ENCODE measurements at regions not wholly inside any gene's neighbourhood (a gene's known extent, or its start where the extent isn't known, plus 50 kb on each side); places are given as distances from the start of the nearest gene placed in this dataset.

DNA sequence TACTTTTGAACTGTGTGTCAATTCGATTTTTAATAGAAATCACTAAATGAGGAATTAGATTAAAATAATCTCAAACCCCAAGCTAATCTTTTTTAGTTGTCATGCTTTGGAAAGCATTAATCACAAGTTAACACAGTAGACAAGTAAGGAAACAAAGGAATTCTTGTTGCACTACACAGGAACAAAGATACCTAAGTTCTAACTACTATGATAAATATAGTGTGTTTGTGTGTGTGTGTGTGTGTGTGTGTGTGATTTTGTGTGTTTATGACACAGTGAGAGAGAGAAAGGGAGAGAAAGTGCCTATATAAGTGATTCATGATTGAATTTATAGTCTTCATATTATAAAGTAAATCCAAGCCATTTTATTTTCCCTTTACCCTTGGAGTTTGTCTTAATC lies 931.4 kb downstream of the PCDH7 start:
- TF ChIP-seq, protein P1, sequence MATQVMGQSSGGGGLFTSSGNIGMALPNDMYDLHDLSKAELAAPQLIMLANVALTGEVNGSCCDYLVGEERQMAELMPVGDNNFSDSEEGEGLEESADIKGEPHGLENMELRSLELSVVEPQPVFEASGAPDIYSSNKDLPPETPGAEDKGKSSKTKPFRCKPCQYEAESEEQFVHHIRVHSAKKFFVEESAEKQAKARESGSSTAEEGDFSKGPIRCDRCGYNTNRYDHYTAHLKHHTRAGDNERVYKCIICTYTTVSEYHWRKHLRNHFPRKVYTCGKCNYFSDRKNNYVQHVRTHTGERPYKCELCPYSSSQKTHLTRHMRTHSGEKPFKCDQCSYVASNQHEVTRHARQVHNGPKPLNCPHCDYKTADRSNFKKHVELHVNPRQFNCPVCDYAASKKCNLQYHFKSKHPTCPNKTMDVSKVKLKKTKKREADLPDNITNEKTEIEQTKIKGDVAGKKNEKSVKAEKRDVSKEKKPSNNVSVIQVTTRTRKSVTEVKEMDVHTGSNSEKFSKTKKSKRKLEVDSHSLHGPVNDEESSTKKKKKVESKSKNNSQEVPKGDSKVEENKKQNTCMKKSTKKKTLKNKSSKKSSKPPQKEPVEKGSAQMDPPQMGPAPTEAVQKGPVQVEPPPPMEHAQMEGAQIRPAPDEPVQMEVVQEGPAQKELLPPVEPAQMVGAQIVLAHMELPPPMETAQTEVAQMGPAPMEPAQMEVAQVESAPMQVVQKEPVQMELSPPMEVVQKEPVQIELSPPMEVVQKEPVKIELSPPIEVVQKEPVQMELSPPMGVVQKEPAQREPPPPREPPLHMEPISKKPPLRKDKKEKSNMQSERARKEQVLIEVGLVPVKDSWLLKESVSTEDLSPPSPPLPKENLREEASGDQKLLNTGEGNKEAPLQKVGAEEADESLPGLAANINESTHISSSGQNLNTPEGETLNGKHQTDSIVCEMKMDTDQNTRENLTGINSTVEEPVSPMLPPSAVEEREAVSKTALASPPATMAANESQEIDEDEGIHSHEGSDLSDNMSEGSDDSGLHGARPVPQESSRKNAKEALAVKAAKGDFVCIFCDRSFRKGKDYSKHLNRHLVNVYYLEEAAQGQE (IDR thresholded peaks at IDR 0.05; ENCODE audit: insufficient read depth in 1 of 2, low read depth in 2 of 2, low read length in 1 of 2), result no peak
- no peak for TF ChIP-seq SIN3A (IDR thresholded peaks at IDR 0.05; ENCODE audit: borderline replicate concordance, insufficient read depth, low read depth, low read length)
- TF ChIP-seq TCF7L2 (IDR thresholded peaks at IDR 0.05; ENCODE audit: low read depth, low read length), result no peak
- TF ChIP-seq, protein P2, sequence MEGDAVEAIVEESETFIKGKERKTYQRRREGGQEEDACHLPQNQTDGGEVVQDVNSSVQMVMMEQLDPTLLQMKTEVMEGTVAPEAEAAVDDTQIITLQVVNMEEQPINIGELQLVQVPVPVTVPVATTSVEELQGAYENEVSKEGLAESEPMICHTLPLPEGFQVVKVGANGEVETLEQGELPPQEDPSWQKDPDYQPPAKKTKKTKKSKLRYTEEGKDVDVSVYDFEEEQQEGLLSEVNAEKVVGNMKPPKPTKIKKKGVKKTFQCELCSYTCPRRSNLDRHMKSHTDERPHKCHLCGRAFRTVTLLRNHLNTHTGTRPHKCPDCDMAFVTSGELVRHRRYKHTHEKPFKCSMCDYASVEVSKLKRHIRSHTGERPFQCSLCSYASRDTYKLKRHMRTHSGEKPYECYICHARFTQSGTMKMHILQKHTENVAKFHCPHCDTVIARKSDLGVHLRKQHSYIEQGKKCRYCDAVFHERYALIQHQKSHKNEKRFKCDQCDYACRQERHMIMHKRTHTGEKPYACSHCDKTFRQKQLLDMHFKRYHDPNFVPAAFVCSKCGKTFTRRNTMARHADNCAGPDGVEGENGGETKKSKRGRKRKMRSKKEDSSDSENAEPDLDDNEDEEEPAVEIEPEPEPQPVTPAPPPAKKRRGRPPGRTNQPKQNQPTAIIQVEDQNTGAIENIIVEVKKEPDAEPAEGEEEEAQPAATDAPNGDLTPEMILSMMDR (IDR thresholded peaks at IDR 0.05), result no peak
- no peak for TF ChIP-seq POLR2AphosphoS5 (IDR thresholded peaks at IDR 0.05; ENCODE audit: low read depth, low read length)
- intact Hi-C loops (cut with micrococcal nuclease; ENCODE audit: unreplicated experiment) (no loop called here), in situ Hi-C loops (cut with HindIII; ENCODE audit: low pct_unique_long_range_greater_than_20kb, low sequenced_read_pairs) (no loop called here)
- H3K9me3 ChIP-seq (ENCODE audit: control insufficient read depth, insufficient read depth, low read depth, low read length), result no peaks in the 10 kb centered on the region
- H3K27me3 ChIP-seq (ENCODE audit: control insufficient read depth, insufficient read depth, low read length), result no peaks in the 10 kb centered on the region
- no TSS peak for BruUV-seq (replicated peaks)
- no peaks in the 10 kb centered on the region for H3K36me3 ChIP-seq (ENCODE audit: control insufficient read depth, insufficient read depth, low read length)
- ChIA-PET POLR2A (no interaction called here), CTCF (no interaction called here)
- no peak for ATAC-seq
- DNase-seq (ENCODE audit: low read depth, low spot score), result no peak
- H3K27ac ChIP-seq (ENCODE audit: low read length), result no peak overlapping the region
- H3K4me1 ChIP-seq (ENCODE audit: control insufficient read depth, insufficient read depth, low read length), result no peaks in the 10 kb centered on the region
- no peak overlapping the region for H3K4me3 ChIP-seq (ENCODE audit: low read depth in 2 of 2, low read length in 2 of 2)

DNA sequence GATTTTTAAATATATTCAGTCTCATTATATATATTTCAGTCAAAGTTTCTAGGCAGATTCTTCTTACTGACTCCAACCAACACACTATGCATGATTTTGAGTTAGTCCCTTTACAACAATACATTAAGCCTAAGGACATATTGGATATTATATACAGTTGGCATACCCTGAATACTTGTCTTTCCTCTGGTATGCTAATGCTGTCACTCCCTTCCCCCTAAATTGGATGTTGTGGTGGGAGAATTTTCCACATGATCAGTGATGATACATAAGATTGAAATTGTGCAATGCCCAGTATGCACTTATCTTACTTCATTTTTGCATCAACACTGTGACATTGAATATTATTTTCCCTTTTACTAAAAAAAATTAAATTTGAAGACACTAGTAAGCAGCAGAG lies 935.2 kb downstream of the PCDH7 start:
- DNase-seq (ENCODE audit: low read depth, low spot score) (no peak), ATAC-seq (no peak)
- H3K27me3 ChIP-seq (ENCODE audit: control insufficient read depth, insufficient read depth, low read length), result no peaks in the 10 kb centered on the region
- no TSS peak for BruUV-seq (replicated peaks)
- ChIA-PET CTCF (no interaction called here), POLR2A (no interaction called here)
- H3K4me1 ChIP-seq (ENCODE audit: control insufficient read depth, insufficient read depth, low read length), result no peaks in the 10 kb centered on the region
- in situ Hi-C loops (cut with HindIII; ENCODE audit: low pct_unique_long_range_greater_than_20kb, low sequenced_read_pairs) (no loop called here), intact Hi-C loops (cut with micrococcal nuclease; ENCODE audit: unreplicated experiment) (no loop called here)
- no peaks in the 10 kb centered on the region for H3K36me3 ChIP-seq (ENCODE audit: control insufficient read depth, insufficient read depth, low read length)
- no peaks in the 10 kb centered on the region for H3K9me3 ChIP-seq (ENCODE audit: control insufficient read depth, insufficient read depth, low read depth, low read length)
- H3K27ac ChIP-seq (ENCODE audit: low read length), result no peak overlapping the region
- no peak overlapping the region for H3K4me3 ChIP-seq (ENCODE audit: low read depth in 2 of 2, low read length in 2 of 2)
- TF ChIP-seq SIN3A (IDR thresholded peaks at IDR 0.05; ENCODE audit: borderline replicate concordance, insufficient read depth, low read depth, low read length) (no peak), POLR2AphosphoS5 (IDR thresholded peaks at IDR 0.05; ENCODE audit: low read depth, low read length) (no peak), TCF7L2 (IDR thresholded peaks at IDR 0.05; ENCODE audit: low read depth, low read length) (no peak)
- TF ChIP-seq, protein P2 (IDR thresholded peaks at IDR 0.05), result no peak
- TF ChIP-seq, protein P1 (IDR thresholded peaks at IDR 0.05; ENCODE audit: insufficient read depth in 1 of 2, low read depth in 2 of 2, low read length in 1 of 2), result no peak

Data from Panc1 (cell line).